GM10266 (cell line): ENCODE measurements at regions not wholly inside any gene's neighbourhood (a gene's known extent, or its start where the extent isn't known, plus 50 kb on each side); places are given as distances from the start of the nearest gene placed in this dataset.

Source experiments
- DNase-seq: peaks from one replicate; pipeline ENCODE4 v3.0.0; 2012; ENCODE audit errors: extremely low spot score
- TF ChIP-seq, protein P1 (sequence below): IDR thresholded peaks from 2 replicates; pipeline ENCODE4 v1.5.1; 2012; ENCODE audit warnings: mild to moderate bottlenecking, low read depth; ENCODE audit not compliant: control insufficient read depth, insufficient read depth; ENCODE audit errors: missing control alignments

DNA sequence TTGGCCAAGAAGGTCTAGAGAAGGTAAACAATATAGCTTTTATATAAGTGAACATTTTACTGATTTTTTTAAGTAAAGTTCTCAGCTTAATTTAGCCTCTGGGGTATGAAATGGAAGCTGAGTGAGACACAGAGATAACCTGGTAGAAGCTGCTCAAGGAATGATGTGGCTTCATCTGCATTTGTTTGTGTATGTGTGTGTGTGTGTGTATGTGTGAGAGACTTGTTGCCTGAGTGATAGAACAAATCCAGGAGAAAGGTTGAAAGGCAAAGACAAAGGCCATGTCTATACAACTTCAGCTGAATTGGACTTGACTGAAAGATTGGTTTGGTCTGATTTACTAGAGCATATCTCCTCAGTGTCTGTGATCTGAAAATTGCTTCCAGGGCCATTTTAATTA is 63.6 kb downstream of the PCDH7 start:
- TF ChIP-seq, protein P1, sequence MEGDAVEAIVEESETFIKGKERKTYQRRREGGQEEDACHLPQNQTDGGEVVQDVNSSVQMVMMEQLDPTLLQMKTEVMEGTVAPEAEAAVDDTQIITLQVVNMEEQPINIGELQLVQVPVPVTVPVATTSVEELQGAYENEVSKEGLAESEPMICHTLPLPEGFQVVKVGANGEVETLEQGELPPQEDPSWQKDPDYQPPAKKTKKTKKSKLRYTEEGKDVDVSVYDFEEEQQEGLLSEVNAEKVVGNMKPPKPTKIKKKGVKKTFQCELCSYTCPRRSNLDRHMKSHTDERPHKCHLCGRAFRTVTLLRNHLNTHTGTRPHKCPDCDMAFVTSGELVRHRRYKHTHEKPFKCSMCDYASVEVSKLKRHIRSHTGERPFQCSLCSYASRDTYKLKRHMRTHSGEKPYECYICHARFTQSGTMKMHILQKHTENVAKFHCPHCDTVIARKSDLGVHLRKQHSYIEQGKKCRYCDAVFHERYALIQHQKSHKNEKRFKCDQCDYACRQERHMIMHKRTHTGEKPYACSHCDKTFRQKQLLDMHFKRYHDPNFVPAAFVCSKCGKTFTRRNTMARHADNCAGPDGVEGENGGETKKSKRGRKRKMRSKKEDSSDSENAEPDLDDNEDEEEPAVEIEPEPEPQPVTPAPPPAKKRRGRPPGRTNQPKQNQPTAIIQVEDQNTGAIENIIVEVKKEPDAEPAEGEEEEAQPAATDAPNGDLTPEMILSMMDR, result no peak

DNA sequence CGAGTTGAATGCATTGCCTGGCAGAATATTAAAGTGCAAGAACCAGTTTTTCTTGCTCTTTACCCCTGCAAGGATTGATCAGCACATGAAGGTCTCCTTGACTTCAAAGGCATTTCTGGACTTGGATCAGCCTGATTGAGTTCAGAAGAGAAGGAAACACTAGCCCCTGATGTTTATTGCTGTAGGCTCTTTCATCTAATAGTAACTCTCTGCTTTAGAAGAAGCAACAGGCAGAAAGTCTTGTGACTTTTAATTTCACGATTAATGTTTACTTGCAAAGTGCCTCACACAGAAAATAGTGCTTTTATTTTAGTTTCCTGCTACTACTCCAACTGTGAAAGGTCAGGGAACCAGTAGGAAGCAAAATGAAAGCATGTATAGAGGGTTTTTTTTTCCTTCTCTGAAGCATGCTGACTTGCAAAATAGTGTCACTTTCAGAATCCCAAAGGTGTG is 69.1 kb downstream of the PCDH7 start:
- no peak for DNase-seq
- TF ChIP-seq, protein P1, result no peak

More for the DNA sequence above, 63.6 kb downstream of the PCDH7 start:
- no peak for DNase-seq

DNA sequence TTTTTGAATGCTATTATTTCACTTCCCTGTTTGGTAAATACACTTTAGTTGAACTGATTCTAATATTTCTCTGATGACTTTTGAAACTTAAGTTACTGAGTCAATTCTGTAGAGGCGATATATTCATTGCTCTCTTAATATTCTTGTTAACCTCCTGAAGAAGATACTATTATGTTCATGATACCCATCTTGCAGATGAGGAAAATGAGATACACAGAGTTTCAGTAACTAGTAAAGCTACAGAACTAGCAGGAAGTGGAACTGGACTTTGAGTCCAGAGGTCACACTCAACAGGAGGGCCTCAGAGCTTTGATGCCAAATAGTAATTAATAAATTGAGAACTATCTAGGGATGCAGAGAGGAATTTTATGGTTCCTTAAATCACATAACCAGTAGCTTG is 70.0 kb downstream of the PCDH7 start:
- no peak for DNase-seq
- TF ChIP-seq, protein P1, result no peak

DNA sequence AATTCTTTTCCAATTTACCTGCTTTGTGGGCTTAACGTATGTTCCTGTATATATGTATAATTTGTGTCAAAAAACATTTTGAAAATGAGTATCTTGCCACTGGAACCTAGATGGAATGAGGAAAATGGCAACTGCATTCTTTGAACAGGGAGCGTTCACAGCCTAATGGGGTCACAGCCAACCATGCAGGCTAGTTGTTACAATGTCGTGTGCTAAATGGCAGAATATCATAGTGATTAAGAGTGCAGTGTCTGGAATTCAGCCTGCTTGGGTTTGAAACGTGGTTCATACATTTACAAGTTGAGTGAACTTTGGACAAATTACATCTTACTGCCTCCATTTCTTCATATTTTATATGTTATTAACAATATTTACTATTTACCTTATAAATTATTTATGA is 70.8 kb downstream of the PCDH7 start:
- DNase-seq, result no peak
- TF ChIP-seq, protein P1, result no peak

DNA sequence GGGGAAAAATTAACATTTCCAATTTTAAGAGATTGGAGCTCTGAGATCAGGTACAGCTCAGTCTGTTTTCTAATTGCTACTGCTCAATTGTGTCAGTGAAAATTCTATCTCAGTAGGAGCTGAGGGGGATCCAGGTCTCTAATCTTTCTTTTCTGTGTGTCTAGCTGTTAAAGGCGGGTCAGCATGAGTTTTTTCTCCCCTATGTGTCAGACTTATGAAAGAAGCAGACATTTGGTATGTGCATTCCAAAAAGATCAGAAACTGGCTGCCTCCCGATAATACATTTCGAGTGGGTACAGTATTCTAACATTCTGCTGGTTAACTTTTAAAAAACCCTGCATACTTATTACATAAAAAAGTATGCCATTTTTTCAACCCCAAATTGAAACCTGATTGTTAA is 72.4 kb downstream of the PCDH7 start:
- no peak for DNase-seq
- TF ChIP-seq, protein P1, result no peak

DNA sequence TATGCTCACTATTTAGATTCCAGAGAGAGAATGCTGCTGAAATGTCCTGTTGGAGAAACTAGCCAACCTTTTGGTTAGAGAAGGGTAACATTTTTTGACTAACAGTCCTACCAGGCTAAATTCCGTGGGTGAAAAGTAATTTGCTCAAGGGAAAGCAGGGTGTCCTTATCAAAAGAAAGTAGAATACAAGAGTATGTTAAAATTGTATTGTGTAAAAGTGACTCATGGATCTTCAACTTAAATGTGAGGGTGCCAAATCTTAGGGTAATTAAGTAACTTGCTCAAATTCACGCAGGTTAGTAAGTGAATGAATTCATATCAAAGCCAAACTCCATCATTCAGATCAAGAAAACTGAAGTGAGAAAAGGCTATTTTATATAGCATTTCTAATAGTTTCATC is 81.7 kb downstream of the PCDH7 start:
- TF ChIP-seq, protein P1, result no peak
- no peak for DNase-seq

DNA sequence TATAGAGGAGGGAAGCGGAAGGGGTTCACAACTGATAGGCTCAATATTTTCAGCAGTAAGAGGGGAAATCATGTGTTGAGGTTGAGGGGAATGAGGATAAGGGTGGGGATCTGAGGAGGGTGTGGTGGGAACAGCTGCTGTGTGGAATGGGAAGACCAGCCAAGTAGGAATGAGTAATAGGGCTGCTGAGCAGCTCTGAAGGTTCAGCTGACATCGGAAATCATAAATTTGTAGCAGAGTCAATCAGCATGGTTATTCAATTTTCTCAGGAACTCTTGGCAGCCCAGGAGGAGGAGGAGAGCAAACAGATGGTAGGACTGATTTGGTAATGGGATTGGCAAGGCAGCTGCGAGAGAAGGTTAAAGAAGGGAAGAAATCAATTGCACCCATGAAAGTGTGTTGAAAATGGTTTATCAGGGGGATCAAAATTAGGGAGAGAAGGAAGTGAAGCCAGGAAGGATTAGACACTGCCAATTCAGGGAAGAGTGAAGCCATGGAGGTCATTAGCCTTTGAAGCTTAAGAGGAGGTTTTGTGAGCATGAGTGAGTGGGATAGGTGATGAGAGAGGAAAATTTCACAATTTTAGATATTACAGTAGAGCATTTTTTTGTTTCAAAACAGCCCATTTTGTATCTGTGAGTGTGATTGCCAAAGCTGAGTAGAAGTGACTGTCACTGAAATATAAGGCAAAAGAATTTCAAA is 82.6 kb downstream of the PCDH7 start:
- no peak for DNase-seq
- TF ChIP-seq, protein P1, result no peak
